ENCODE measurements at regions not wholly inside any gene's neighbourhood (a gene's known extent, or its start where the extent isn't known, plus 50 kb on each side); places are given as distances from the start of the nearest gene placed in this dataset.

DNA sequence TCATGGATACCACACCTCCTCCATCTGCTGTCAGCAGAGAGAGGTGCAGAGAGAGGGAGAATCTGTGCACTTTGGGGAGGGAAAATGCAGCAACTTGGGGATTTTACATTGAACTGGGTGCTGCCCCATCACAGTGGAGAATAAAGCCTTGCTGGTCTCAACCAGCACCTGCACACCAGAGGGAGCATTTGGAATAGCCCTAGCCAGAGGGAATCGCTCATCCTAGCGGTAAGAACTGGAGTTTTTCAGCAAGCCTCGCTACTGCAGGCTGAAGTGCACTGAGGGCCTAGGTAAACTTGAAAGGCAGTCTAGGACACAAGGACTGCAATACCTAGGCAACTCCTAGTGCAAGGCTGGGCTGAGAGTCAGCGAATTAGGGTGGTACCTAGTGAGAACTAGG lies 148.7 kb downstream of the KDR start:
- Histone ChIP-seq H3K9me3 (ENCODE audit: low read depth, low read length) (no peaks in the 10 kb centered on the region), H3K36me3 (ENCODE audit: insufficient read depth, low read length) (no peaks in the 10 kb centered on the region), H3K27me3 (ENCODE audit: insufficient read depth, low read length) (no peaks in the 10 kb centered on the region), H3K4me1 (ENCODE audit: insufficient read depth, low read length) (no peaks in the 10 kb centered on the region), H3K4me2 (ENCODE audit: insufficient read depth, low read length) (no peak overlapping the region), H4K20me1 (ENCODE audit: insufficient read depth, low read length) (no peaks in the 10 kb centered on the region), H3K4me3 (ENCODE audit: insufficient read depth, low read length) (no peak overlapping the region), H3K27ac (ENCODE audit: low read depth, low read length) (no peak overlapping the region), H3K79me2 (ENCODE audit: insufficient read depth, low read length) (no peaks in the 10 kb centered on the region), H2AFZ (ENCODE audit: low read length) (no peak overlapping the region)
- no peak for TF ChIP-seq CTCF (IDR thresholded peaks at IDR 0.05; ENCODE audit: extremely low read depth, low read depth, low read length)
- DNase-seq (ENCODE audit: insufficient read length, low spot score, missing footprints) = no peak

- Histone ChIP-seq H3K27me3 (ENCODE audit: insufficient read depth, low read length) (no peaks in the 10 kb centered on the region), H3K79me2 (ENCODE audit: insufficient read depth, low read length) (no peaks in the 10 kb centered on the region), H3K27ac (ENCODE audit: low read depth, low read length) (no peak overlapping the region), H3K9me3 (ENCODE audit: low read depth, low read length) (no peaks in the 10 kb centered on the region), H3K4me1 (ENCODE audit: insufficient read depth, low read length) (no peaks in the 10 kb centered on the region), H4K20me1 (ENCODE audit: insufficient read depth, low read length) (no peaks in the 10 kb centered on the region), H3K4me3 (ENCODE audit: insufficient read depth, low read length) (no peak overlapping the region), H2AFZ (ENCODE audit: low read length) (no peak overlapping the region), H3K4me2 (ENCODE audit: insufficient read depth, low read length) (no peak overlapping the region), H3K36me3 (ENCODE audit: insufficient read depth, low read length) (no peaks in the 10 kb centered on the region)
- no peak for DNase-seq (ENCODE audit: insufficient read length, low spot score, missing footprints)
- no peak for TF ChIP-seq CTCF (IDR thresholded peaks at IDR 0.05; ENCODE audit: extremely low read depth, low read depth, low read length)
Measured at GRCh38 chr4:54976031-54976430, 149.4 kb downstream of the KDR start.

- no peaks in the 10 kb centered on the region for H3K4me1 ChIP-seq (ENCODE audit: insufficient read depth, low read length)
- H3K27ac ChIP-seq (ENCODE audit: low read depth, low read length) = no peak overlapping the region
- no peak for DNase-seq (ENCODE audit: insufficient read length, low spot score, missing footprints)
- H3K27me3 ChIP-seq (ENCODE audit: insufficient read depth, low read length) = no peaks in the 10 kb centered on the region
- H3K36me3 ChIP-seq (ENCODE audit: insufficient read depth, low read length) = no peaks in the 10 kb centered on the region
- H3K79me2 ChIP-seq (ENCODE audit: insufficient read depth, low read length) = no peaks in the 10 kb centered on the region
- no peak for TF ChIP-seq CTCF (IDR thresholded peaks at IDR 0.05; ENCODE audit: extremely low read depth, low read depth, low read length)
- no peaks in the 10 kb centered on the region for H3K9me3 ChIP-seq (ENCODE audit: low read depth, low read length)
- H3K4me2 ChIP-seq (ENCODE audit: insufficient read depth, low read length) = no peak overlapping the region
- H4K20me1 ChIP-seq (ENCODE audit: insufficient read depth, low read length) = no peaks in the 10 kb centered on the region
- H2AFZ ChIP-seq (ENCODE audit: low read length) = no peak overlapping the region
- H3K4me3 ChIP-seq (ENCODE audit: insufficient read depth, low read length) = no peak overlapping the region
Measured at GRCh38 chr4:54973784-54974183, 151.6 kb downstream of the KDR start.

DNA sequence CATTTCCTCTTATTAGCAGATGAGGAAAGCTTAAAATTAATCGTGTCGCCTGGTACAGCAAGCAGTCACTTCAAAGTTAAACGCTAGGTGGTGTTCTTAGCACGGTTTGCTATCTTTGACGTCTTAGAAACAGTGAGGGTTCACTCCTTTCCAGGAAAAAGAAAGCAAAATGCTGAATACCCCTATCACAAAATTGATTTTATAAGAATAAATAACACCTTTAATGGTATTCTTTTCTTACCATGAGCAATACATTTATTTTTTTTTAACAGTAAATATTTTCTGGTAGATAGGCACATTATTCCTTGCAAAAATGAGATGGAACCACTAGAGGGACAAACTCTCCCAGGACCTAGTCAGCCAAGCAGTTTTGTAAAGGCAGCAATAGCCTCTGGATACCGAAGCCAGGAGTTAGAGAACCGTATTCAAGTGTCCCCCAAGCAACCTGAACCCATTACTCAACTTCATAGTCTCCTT lies 153.9 kb downstream of the KDR start:
- Histone ChIP-seq H2AFZ (ENCODE audit: low read length) (peak overlapping the region; percentile 18), H3K4me2 (ENCODE audit: insufficient read depth, low read length) (peak overlapping the region; percentile 15), H3K36me3 (ENCODE audit: insufficient read depth, low read length) (no peaks in the 10 kb centered on the region), H3K27me3 (ENCODE audit: insufficient read depth, low read length) (no peaks in the 10 kb centered on the region), H3K9me3 (ENCODE audit: low read depth, low read length) (no peaks in the 10 kb centered on the region), H4K20me1 (ENCODE audit: insufficient read depth, low read length) (no peaks in the 10 kb centered on the region), H3K79me2 (ENCODE audit: insufficient read depth, low read length) (no peaks in the 10 kb centered on the region), H3K27ac (ENCODE audit: low read depth, low read length) (no peak overlapping the region), H3K4me1 (ENCODE audit: insufficient read depth, low read length) (no peaks in the 10 kb centered on the region), H3K4me3 (ENCODE audit: insufficient read depth, low read length) (no peak overlapping the region)
- TF ChIP-seq CTCF (IDR thresholded peaks at IDR 0.05; ENCODE audit: extremely low read depth, low read depth, low read length) = peak; percentile 79
- DNase-seq (ENCODE audit: insufficient read length, low spot score, missing footprints) = no peak

Data from osteoblast (primary cell).